Activated naive CD8-positive, alpha-beta T cell (primary cell): ENCODE measurements at regions not wholly inside any gene's neighbourhood (a gene's known extent, or its start where the extent isn't known, plus 50 kb on each side); places are given as distances from the start of the nearest gene placed in this dataset.

ENCODE experiments used
- H3K27ac Mint-ChIP-seq: one replicate; pipeline ENCODE4 v1.8.0; 2021; ENCODE audit warnings: mixed read lengths
- H3K27me3 Mint-ChIP-seq: one replicate; pipeline ENCODE4 v1.8.0; 2021; ENCODE audit warnings: mixed read lengths
- H3K36me3 Mint-ChIP-seq: one replicate; pipeline ENCODE4 v1.8.0; 2021; ENCODE audit warnings: mixed read lengths
- H3K4me1 Mint-ChIP-seq: one replicate; pipeline ENCODE4 v1.8.0; 2021; ENCODE audit warnings: low read depth, mixed read lengths
- H3K4me3 Mint-ChIP-seq: one replicate; pipeline ENCODE4 v1.8.0; 2021; ENCODE audit warnings: mild to moderate bottlenecking, mixed read lengths
- H3K9me3 Mint-ChIP-seq: one replicate; pipeline ENCODE4 v1.8.0; 2021; ENCODE audit warnings: low read depth, mixed read lengths

GRCh38 chr2:183371545-183371944, 247.3 kb downstream of the NUP35 start:
- no peaks in the 10 kb centered on the region for H3K4me1 Mint-ChIP-seq

GRCh38 chr2:183375821-183376220, 251.6 kb downstream of the NUP35 start:
- no peaks in the 10 kb centered on the region for H3K36me3 Mint-ChIP-seq
- no peaks in the 10 kb centered on the region for H3K27me3 Mint-ChIP-seq
- peaks cover 3% of the 10 kb centered on the region for H3K9me3 Mint-ChIP-seq
- H3K4me3 Mint-ChIP-seq, result no peak overlapping the region
- no peaks in the 10 kb centered on the region for H3K4me1 Mint-ChIP-seq
- H3K27ac Mint-ChIP-seq, result no peak overlapping the region

More at GRCh38 chr2:183371545-183371944, 247.3 kb downstream of the NUP35 start:
- Mint-ChIP-seq H3K36me3 (no peaks in the 10 kb centered on the region), H3K9me3 (peaks cover 2% of the 10 kb centered on the region), H3K27ac (no peak overlapping the region), H3K27me3 (no peaks in the 10 kb centered on the region), H3K4me3 (no peak overlapping the region)

- Mint-ChIP-seq H3K4me3 (no peak overlapping the region), H3K4me1 (no peaks in the 10 kb centered on the region), H3K27ac (no peak overlapping the region), H3K9me3 (peaks cover 14% of the 10 kb centered on the region), H3K27me3 (no peaks in the 10 kb centered on the region), H3K36me3 (peaks cover 3% of the 10 kb centered on the region)
Measured at GRCh38 chr2:183383854-183384253, 259.6 kb downstream of the NUP35 start.

- no peaks in the 10 kb centered on the region for H3K27me3 Mint-ChIP-seq
- no peaks in the 10 kb centered on the region for H3K4me1 Mint-ChIP-seq
- H3K4me3 Mint-ChIP-seq, result no peak overlapping the region
- H3K27ac Mint-ChIP-seq, result no peak overlapping the region
- peaks cover 6% of the 10 kb centered on the region for H3K36me3 Mint-ChIP-seq
- peaks cover 24% of the 10 kb centered on the region for H3K9me3 Mint-ChIP-seq
Measured at GRCh38 chr2:183389546-183390080, 265.4 kb downstream of the NUP35 start.

- no peaks in the 10 kb centered on the region for H3K27me3 Mint-ChIP-seq
- peaks cover 29% of the 10 kb centered on the region for H3K9me3 Mint-ChIP-seq
- no peak overlapping the region for H3K27ac Mint-ChIP-seq
- H3K4me3 Mint-ChIP-seq, result no peak overlapping the region
- peaks cover 6% of the 10 kb centered on the region for H3K36me3 Mint-ChIP-seq
- H3K4me1 Mint-ChIP-seq, result no peaks in the 10 kb centered on the region
Measured at GRCh38 chr2:183390109-183390508, 265.9 kb downstream of the NUP35 start.

- H3K4me3 Mint-ChIP-seq, result no peak overlapping the region
- H3K36me3 Mint-ChIP-seq, result no peaks in the 10 kb centered on the region
- H3K4me1 Mint-ChIP-seq, result no peaks in the 10 kb centered on the region
- peaks cover 11% of the 10 kb centered on the region for H3K9me3 Mint-ChIP-seq
- no peak overlapping the region for H3K27ac Mint-ChIP-seq
- H3K27me3 Mint-ChIP-seq, result no peaks in the 10 kb centered on the region
Measured at GRCh38 chr2:183404392-183404791, 280.1 kb downstream of the NUP35 start.

GRCh38 chr2:183408562-183408961, 284.3 kb downstream of the NUP35 start:
- no peak overlapping the region for H3K27ac Mint-ChIP-seq
- no peaks in the 10 kb centered on the region for H3K27me3 Mint-ChIP-seq
- peaks cover 15% of the 10 kb centered on the region for H3K9me3 Mint-ChIP-seq
- H3K36me3 Mint-ChIP-seq, result no peaks in the 10 kb centered on the region
- no peak overlapping the region for H3K4me3 Mint-ChIP-seq
- H3K4me1 Mint-ChIP-seq, result no peaks in the 10 kb centered on the region

- Mint-ChIP-seq H3K36me3 (no peaks in the 10 kb centered on the region), H3K27me3 (no peaks in the 10 kb centered on the region), H3K9me3 (peaks cover 8% of the 10 kb centered on the region), H3K4me1 (no peaks in the 10 kb centered on the region), H3K4me3 (no peak overlapping the region), H3K27ac (no peak overlapping the region)
Measured at GRCh38 chr2:183409662-183410061, 285.4 kb downstream of the NUP35 start.

GRCh38 chr2:183416753-183417152, 292.5 kb downstream of the NUP35 start:
- Mint-ChIP-seq H3K4me3 (no peak overlapping the region), H3K27me3 (no peaks in the 10 kb centered on the region), H3K36me3 (no peaks in the 10 kb centered on the region), H3K4me1 (no peaks in the 10 kb centered on the region), H3K9me3 (peaks cover 6% of the 10 kb centered on the region), H3K27ac (no peak overlapping the region)

- Mint-ChIP-seq H3K4me3 (no peak overlapping the region), H3K36me3 (peaks cover 2% of the 10 kb centered on the region), H3K9me3 (peaks cover 11% of the 10 kb centered on the region), H3K4me1 (no peaks in the 10 kb centered on the region), H3K27ac (no peak overlapping the region), H3K27me3 (no peaks in the 10 kb centered on the region)
Measured at GRCh38 chr2:183426825-183427224, 302.6 kb downstream of the NUP35 start.

- H3K27me3 Mint-ChIP-seq, result no peaks in the 10 kb centered on the region
- H3K9me3 Mint-ChIP-seq, result peaks cover 11% of the 10 kb centered on the region
- H3K4me3 Mint-ChIP-seq, result no peak overlapping the region
- H3K36me3 Mint-ChIP-seq, result peaks cover 2% of the 10 kb centered on the region
- no peak overlapping the region for H3K27ac Mint-ChIP-seq
- H3K4me1 Mint-ChIP-seq, result no peaks in the 10 kb centered on the region
Measured at GRCh38 chr2:183427558-183427957, 303.3 kb downstream of the NUP35 start.

- Mint-ChIP-seq H3K36me3 (peaks cover 2% of the 10 kb centered on the region), H3K9me3 (peaks cover 11% of the 10 kb centered on the region), H3K4me3 (no peak overlapping the region), H3K27ac (no peak overlapping the region), H3K4me1 (no peaks in the 10 kb centered on the region), H3K27me3 (no peaks in the 10 kb centered on the region)
Measured at GRCh38 chr2:183428881-183429280, 304.6 kb downstream of the NUP35 start.

- Mint-ChIP-seq H3K4me1 (no peaks in the 10 kb centered on the region), H3K27me3 (no peaks in the 10 kb centered on the region), H3K36me3 (no peaks in the 10 kb centered on the region), H3K27ac (no peak overlapping the region), H3K4me3 (no peak overlapping the region), H3K9me3 (peaks cover 9% of the 10 kb centered on the region)
Measured at GRCh38 chr2:183438541-183438940, 314.3 kb downstream of the NUP35 start.

- no peaks in the 10 kb centered on the region for H3K4me1 Mint-ChIP-seq
- H3K4me3 Mint-ChIP-seq, result no peak overlapping the region
- H3K27ac Mint-ChIP-seq, result no peak overlapping the region
- H3K27me3 Mint-ChIP-seq, result no peaks in the 10 kb centered on the region
- H3K9me3 Mint-ChIP-seq, result no peaks in the 10 kb centered on the region
- H3K36me3 Mint-ChIP-seq, result peaks cover 2% of the 10 kb centered on the region
Measured at GRCh38 chr2:183455056-183455455, 330.8 kb downstream of the NUP35 start.

- H3K9me3 Mint-ChIP-seq, result no peaks in the 10 kb centered on the region
- H3K36me3 Mint-ChIP-seq, result peaks cover 2% of the 10 kb centered on the region
- H3K4me1 Mint-ChIP-seq, result no peaks in the 10 kb centered on the region
- no peak overlapping the region for H3K27ac Mint-ChIP-seq
- H3K4me3 Mint-ChIP-seq, result no peak overlapping the region
- H3K27me3 Mint-ChIP-seq, result no peaks in the 10 kb centered on the region
Measured at GRCh38 chr2:183456177-183456576, 331.9 kb downstream of the NUP35 start.

GRCh38 chr2:183458460-183458859, 334.2 kb downstream of the NUP35 start:
- Mint-ChIP-seq H3K27me3 (no peaks in the 10 kb centered on the region), H3K27ac (no peak overlapping the region), H3K36me3 (peaks cover 2% of the 10 kb centered on the region), H3K4me1 (no peaks in the 10 kb centered on the region), H3K9me3 (peaks cover 7% of the 10 kb centered on the region), H3K4me3 (no peak overlapping the region)
